GM10266 (cell line): ENCODE measurements at regions not wholly inside any gene's neighbourhood (a gene's known extent, or its start where the extent isn't known, plus 50 kb on each side); places are given as distances from the start of the nearest gene placed in this dataset.

Experiments used
- DNase-seq: peaks from one replicate; pipeline ENCODE4 v3.0.0; 2012; ENCODE audit errors: extremely low spot score
- TF ChIP-seq, protein P1 (sequence below): IDR thresholded peaks from 2 replicates; pipeline ENCODE4 v1.5.1; 2012; ENCODE audit warnings: mild to moderate bottlenecking, low read depth; ENCODE audit not compliant: control insufficient read depth, insufficient read depth; ENCODE audit errors: missing control alignments

DNA sequence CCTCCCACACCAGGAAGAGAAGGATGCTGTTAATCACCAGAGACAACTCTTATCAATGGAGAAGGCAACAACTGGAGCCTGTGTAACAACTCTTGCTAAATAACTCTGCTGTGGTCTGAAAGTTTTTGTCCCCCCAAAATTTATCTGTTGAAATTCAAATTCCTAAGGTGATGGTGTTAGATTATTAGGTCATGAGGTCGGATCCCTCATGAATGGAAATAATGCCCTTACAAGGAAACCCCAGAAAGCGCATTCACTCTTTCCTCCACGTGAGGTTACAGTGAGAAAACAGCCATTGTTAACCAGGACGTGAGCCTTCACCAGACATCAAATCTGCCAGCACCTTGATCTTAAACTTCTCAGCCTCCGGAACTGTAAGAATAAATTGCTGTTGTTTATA, 141.9 kb upstream of the CXADR start:
- DNase-seq, result no peak
- TF ChIP-seq, protein P1, sequence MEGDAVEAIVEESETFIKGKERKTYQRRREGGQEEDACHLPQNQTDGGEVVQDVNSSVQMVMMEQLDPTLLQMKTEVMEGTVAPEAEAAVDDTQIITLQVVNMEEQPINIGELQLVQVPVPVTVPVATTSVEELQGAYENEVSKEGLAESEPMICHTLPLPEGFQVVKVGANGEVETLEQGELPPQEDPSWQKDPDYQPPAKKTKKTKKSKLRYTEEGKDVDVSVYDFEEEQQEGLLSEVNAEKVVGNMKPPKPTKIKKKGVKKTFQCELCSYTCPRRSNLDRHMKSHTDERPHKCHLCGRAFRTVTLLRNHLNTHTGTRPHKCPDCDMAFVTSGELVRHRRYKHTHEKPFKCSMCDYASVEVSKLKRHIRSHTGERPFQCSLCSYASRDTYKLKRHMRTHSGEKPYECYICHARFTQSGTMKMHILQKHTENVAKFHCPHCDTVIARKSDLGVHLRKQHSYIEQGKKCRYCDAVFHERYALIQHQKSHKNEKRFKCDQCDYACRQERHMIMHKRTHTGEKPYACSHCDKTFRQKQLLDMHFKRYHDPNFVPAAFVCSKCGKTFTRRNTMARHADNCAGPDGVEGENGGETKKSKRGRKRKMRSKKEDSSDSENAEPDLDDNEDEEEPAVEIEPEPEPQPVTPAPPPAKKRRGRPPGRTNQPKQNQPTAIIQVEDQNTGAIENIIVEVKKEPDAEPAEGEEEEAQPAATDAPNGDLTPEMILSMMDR, result no peak

DNA sequence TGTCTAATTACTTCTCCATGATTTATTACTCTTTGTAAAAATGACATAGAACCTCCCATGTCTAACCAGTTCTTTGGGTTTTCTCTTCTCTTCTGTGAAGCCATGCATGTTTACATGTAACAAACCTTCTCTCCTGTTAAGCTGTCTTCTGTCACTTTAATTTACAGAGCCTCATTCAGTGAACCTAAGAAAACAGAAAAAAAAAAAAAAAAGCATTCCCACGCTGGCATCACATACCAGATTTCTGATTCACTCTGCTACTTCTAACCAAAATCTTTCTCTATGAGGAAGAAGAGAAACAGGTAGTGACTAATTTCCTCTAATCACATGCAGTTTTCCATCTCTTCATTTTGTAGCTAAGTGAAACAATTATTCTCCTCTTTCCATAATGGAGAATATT, 141.4 kb upstream of the CXADR start:
- DNase-seq, result no peak
- TF ChIP-seq, protein P1, result no peak

DNA sequence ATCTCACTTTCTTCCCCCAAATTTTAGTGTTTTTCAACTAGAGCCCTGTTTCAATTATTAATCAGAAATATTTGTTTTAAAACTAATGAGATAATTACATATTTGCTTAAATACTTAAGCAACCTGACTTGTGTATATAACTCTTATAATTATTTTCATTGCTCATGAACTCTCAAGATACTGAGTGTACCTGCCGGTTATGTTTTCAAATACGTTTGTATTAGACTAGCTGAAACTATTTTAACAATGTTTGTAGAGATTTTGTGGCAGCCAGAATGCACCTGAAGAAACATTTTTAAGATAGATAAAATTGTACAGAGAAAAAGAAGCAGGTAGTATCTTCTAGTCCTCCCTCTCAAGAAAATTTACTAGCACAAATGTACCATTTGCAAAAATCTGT, 140.6 kb upstream of the CXADR start:
- TF ChIP-seq, protein P1, result no peak
- DNase-seq, result no peak

DNA sequence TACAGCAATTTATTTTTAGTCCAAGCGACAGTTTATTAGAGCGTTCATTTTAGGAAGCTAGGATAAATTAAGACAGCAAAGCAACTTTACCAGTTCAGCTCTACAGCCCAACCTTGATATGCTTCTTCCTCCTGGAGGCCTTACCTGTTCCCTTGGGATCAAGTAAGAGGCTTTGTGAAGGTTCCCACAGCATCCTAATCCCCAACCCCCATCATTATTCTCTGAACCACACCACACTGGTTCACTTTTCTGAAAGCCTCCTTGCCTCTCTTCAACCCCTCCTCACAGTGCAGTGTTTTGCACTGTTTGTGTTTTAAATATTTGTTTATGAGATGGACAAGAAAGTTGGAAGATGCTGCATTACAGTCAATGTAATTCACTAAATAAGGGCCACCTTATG, 126.3 kb upstream of the CXADR start:
- TF ChIP-seq, protein P1, result no peak
- DNase-seq, result no peak

DNA sequence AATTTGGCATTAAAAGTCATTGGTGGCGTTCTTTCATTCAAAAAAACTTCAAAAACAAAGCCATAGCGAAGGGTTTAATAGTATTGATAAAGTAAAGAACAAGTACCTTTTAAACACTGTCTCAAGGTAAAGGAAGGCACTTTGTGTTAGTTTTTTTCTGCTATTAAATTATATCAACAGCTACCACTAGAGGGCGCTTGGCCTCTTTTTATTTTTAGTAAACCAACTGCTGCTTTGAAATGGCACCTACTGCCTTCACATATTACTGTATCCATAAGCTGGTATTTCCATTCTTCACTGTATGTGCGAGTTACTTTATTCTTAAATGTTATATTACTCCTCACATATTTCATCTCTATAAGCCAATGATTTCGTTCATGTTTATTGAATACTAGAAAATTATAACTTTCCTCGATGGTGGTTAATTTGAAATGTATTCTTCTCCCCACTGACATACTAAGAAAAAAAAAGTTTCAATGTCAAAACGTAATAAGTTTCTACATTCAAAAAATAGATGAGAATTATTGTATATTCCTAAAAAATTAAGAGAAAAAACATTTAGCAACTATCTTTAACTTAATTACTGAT, 125.7 kb upstream of the CXADR start:
- peak; percentile 47 for DNase-seq
- TF ChIP-seq, protein P1, result peak; percentile 77

DNA sequence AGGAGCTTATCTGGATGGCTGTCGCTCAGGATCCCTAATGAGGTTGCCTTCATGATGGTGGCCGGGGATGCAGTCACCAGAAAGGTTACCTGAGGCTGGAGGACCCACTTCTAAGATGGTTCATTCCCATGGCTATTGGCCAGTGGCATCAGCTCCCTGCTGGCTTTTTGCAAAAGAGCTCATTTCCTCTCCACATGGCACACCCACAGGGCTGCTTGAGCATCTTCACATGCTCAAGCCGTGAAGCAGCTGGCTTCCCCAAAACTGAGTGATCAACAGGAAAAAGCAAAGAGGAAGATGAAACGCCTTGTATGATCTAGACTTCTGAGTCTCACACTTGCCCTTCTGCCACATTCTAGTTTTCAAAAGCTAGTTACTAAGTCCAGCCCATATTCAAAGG, 124.6 kb upstream of the CXADR start:
- TF ChIP-seq, protein P1, result no peak
- no peak for DNase-seq

DNA sequence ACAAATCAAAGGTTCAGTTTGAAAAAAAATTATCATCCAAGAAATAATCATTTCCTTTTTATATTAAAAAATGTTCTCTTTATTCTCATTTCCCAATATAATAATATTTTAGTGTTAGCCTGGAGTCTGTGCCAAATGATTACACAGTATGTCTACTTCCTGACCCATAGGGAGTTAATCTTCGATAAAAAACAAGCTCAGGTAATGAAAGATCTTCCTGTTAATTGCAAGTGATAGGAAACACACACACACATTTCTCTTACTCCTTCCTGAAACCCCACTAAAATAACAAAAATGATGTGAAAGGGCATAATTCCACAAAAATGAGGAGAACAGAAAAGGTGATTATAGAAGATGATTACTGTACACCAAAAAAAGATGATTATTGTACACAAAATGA, 123.5 kb upstream of the CXADR start:
- TF ChIP-seq, protein P1, result no peak
- no peak for DNase-seq
